ENCODE measurements at regions not wholly inside any gene's neighbourhood (a gene's known extent, or its start where the extent isn't known, plus 50 kb on each side); places are given as distances from the start of the nearest gene placed in this dataset.
"Not testable (repeated sequence)": the region's sequence is repeated elsewhere in the genome, so short reads cannot be mapped to it uniquely, and the experiment has no call there.

DNA sequence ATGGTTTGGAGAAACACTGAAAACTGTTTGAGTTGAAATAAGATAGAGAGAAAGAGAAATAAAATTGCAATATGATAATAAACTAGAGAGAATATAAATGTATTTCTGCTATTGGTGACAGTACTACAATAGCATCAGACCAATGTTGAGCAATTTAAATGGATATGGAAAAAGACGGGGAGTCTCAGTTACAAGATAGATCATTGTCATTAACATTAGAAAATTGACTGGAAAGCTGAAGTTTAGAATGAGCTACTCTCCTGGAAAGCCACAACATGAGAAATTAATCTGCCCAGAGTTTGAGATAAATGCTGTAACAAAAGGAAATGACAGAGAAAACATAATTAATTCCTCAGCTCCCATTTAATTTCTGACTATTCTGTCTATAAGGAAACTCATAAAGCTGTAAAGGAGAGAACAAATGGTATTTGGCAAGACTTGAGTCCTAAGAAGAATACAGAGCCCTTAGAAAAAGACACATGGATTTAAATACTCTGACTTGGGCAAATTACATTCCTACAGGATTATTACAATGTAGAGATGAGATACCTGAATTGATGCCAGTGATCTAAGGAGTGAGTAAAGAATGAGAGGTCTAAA is 624.5 kb upstream of the CHD1 start:
- H3K27ac ChIP-seq (ENCODE audit: low read length) = no peak overlapping the region
- H3K36me3 ChIP-seq (ENCODE audit: control insufficient read depth, insufficient read depth, low read length) = no peaks in the 10 kb centered on the region
- no peak for DNase-seq (ENCODE audit: low read depth, low spot score)
- no peaks in the 10 kb centered on the region for H3K27me3 ChIP-seq (ENCODE audit: control insufficient read depth, insufficient read depth, low read length)
- WGBS (ENCODE audit: insufficient coverage, insufficient read length) = no CpG with 5 or more reads among the region's 1 CpG
- H3K4me3 ChIP-seq (ENCODE audit: low read length) = no peak overlapping the region
- no peaks in the 10 kb centered on the region for H3K4me1 ChIP-seq (ENCODE audit: control insufficient read depth, insufficient read depth, low read length)
- H3K9me3 ChIP-seq (ENCODE audit: control insufficient read depth, insufficient read depth, low read length) = no peaks in the 10 kb centered on the region

DNA sequence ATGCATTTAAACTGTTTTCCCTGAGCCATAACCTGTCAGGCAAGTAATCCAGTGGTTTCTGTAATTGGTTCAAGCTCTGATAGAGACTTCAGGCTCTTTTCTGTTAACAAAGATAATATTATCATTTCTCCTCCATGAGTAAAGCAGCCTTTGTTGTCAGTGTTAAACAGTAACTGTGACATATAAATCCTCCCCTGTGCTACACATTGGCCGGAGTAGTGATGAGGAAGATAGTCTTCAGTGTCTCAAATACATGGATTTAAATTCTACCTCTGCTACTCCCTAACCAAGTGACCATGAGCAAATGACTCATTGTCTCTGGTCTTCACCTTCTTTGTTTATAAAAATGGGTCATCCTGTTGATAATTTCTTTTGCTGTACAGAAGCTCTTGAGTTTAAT is 615.5 kb upstream of the CHD1 start:
- no CpG with 5 or more reads among the region's 1 CpG for WGBS (ENCODE audit: insufficient coverage, insufficient read length)
- Histone ChIP-seq H3K27me3 (ENCODE audit: control insufficient read depth, insufficient read depth, low read length) (no peaks in the 10 kb centered on the region), H3K9me3 (ENCODE audit: control insufficient read depth, insufficient read depth, low read length) (no peaks in the 10 kb centered on the region), H3K4me3 (ENCODE audit: low read length) (no peak overlapping the region), H3K4me1 (ENCODE audit: control insufficient read depth, insufficient read depth, low read length) (no peaks in the 10 kb centered on the region), H3K36me3 (ENCODE audit: control insufficient read depth, insufficient read depth, low read length) (no peaks in the 10 kb centered on the region), H3K27ac (ENCODE audit: low read length) (no peak overlapping the region)
- no peak for DNase-seq (ENCODE audit: low read depth, low spot score)

DNA sequence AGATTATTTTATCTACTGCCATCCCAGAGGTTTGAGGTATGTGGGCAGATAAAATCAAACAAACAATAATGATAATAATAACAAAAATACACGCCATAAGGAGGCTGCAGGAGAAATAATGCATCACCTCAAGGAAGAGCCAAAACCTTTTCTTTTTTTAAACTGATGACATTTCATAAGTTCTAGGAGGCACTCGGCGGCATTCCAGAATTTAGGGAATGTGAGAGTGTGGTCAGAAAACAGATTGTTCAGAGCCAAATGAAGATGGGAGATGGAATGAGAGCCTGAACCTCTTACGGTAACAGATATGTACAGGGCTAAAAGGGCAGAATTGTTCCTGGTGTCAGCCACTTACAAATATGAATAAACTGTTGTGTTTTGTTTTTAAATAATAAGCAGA is 615.0 kb upstream of the CHD1 start:
- no CpG with 5 or more reads among the region's 4 CpGs for WGBS (ENCODE audit: insufficient coverage, insufficient read length)
- no peaks in the 10 kb centered on the region for H3K9me3 ChIP-seq (ENCODE audit: control insufficient read depth, insufficient read depth, low read length)
- no peak for DNase-seq (ENCODE audit: low read depth, low spot score)

DNA sequence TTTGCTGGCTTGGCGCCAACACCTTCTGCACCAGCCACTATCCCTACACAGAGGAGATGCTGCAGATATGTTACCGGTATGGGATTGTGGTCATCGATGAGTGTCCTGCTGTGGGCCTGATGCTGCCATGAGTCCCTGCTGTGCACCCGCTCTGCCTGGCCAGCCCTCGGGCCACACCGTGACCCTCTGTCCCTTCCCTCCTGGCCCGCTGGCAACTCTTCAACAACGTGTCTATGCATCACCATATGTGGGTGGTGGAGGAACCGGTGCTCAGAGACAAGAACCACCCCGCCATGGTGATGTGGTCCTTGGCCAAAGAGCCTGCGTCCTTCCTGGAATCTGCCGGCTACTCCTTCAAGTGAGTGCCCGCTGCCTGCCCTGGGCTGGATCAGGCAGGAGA is 605.4 kb upstream of the CHD1 start:
- no CpG with 5 or more reads among the region's 13 CpGs for WGBS (ENCODE audit: insufficient coverage, insufficient read length)
- not testable (repeated sequence) for H3K27me3 ChIP-seq (ENCODE audit: control insufficient read depth, insufficient read depth, low read length); H3K27ac ChIP-seq (ENCODE audit: low read length); H3K9me3 ChIP-seq (ENCODE audit: control insufficient read depth, insufficient read depth, low read length); DNase-seq (ENCODE audit: low read depth, low spot score); H3K4me3 ChIP-seq (ENCODE audit: low read length); H3K4me1 ChIP-seq (ENCODE audit: control insufficient read depth, insufficient read depth, low read length); H3K36me3 ChIP-seq (ENCODE audit: control insufficient read depth, insufficient read depth, low read length)

More for the DNA sequence above, 615.0 kb upstream of the CHD1 start:
- Histone ChIP-seq H3K4me3 (ENCODE audit: low read length) (no peak overlapping the region), H3K27me3 (ENCODE audit: control insufficient read depth, insufficient read depth, low read length) (no peaks in the 10 kb centered on the region), H3K4me1 (ENCODE audit: control insufficient read depth, insufficient read depth, low read length) (no peaks in the 10 kb centered on the region), H3K27ac (ENCODE audit: low read length) (no peak overlapping the region), H3K36me3 (ENCODE audit: control insufficient read depth, insufficient read depth, low read length) (no peaks in the 10 kb centered on the region)

DNA sequence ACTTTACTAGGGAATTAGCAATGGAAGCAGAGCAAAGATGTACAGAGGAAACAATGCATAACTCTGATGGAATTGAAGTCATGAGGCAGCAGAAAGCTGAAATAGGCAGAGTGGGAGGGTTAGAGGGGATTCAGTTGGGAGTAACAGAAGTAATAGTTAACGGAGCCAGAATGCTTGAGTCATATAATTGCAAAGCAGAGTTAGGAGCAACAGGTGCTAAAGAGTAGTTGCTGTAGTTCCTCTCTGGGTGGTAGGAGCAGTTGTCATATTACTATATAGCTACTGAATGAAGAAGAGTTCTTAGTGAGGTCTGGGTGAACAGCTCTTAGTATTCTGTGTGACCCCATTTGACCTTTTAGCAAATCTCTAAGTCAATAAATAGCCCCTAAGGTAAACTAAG is 592.9 kb upstream of the CHD1 start:
- not testable (repeated sequence) for H3K27ac ChIP-seq (ENCODE audit: low read length); H3K4me3 ChIP-seq (ENCODE audit: low read length); H3K4me1 ChIP-seq (ENCODE audit: control insufficient read depth, insufficient read depth, low read length); H3K27me3 ChIP-seq (ENCODE audit: control insufficient read depth, insufficient read depth, low read length); DNase-seq (ENCODE audit: low read depth, low spot score); H3K9me3 ChIP-seq (ENCODE audit: control insufficient read depth, insufficient read depth, low read length); H3K36me3 ChIP-seq (ENCODE audit: control insufficient read depth, insufficient read depth, low read length)
- WGBS (ENCODE audit: insufficient coverage, insufficient read length) = no CpG with 5 or more reads among the region's 1 CpG

DNA sequence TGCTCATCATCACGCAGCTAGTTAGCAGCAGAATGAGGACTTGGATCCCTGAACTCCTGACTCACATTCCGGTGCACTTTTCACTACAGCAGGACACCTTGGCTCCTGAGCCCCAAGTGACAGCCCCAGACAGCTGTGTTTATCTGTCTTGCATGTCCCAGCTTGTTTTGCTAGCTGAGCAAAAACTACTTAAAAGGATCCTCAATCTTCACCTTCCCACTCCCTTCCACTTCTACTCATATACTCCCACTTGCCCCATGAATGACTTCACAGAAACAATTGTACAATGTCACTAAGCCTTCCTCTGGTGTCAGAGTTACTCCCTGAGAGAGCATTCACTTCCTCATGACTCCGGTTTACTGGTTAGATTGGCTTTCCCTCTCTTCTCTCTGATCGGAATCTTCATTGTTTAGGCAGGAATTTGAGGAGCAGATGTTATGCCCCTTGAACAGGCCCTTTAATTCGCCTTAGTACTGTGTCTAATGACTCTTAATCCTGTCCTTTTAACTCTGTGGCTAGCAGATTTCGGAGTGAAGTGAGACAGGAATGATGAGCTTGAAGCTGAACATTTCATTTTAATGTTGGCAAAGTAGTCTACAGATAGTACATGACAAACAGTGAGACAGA is 587.2 kb upstream of the CHD1 start:
- H3K9me3 ChIP-seq (ENCODE audit: control insufficient read depth, insufficient read depth, low read length); H3K27me3 ChIP-seq (ENCODE audit: control insufficient read depth, insufficient read depth, low read length); H3K4me1 ChIP-seq (ENCODE audit: control insufficient read depth, insufficient read depth, low read length); DNase-seq (ENCODE audit: low read depth, low spot score); H3K27ac ChIP-seq (ENCODE audit: low read length); H3K36me3 ChIP-seq (ENCODE audit: control insufficient read depth, insufficient read depth, low read length); H3K4me3 ChIP-seq (ENCODE audit: low read length): not testable (repeated sequence)
- WGBS (ENCODE audit: insufficient coverage, insufficient read length) = no CpG with 5 or more reads among the region's 6 CpGs

DNA sequence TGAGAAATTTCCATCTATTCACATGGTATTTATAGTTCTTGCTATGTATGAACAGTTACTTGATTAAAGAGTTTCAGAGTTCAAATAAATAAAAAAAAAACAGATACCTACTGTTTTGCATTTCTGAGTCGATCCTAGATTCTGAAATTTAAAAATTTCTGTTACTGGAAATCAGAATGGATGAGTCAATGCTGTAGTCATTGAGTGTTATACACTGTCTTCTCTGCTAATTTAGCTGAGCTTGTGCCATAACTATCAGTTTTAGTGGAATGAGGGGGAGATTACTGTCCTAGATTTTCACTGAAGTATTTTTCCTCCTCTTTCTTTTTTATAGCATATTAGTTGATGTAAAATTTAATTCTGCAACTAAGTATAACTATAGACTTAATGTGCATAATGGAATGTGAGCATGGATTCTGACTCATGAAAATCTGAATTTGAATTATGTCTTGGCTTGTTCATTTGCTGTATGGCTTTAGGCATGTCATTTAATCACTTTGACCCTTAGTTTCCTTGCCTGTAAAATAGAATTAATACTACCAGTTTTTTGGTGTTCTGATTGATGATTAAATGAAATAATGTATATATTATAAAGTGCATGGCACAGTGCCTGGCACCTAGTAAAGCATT is 581.5 kb upstream of the CHD1 start:
- not testable (repeated sequence) for H3K4me3 ChIP-seq (ENCODE audit: low read length); H3K27ac ChIP-seq (ENCODE audit: low read length); H3K9me3 ChIP-seq (ENCODE audit: control insufficient read depth, insufficient read depth, low read length); H3K27me3 ChIP-seq (ENCODE audit: control insufficient read depth, insufficient read depth, low read length); DNase-seq (ENCODE audit: low read depth, low spot score); H3K36me3 ChIP-seq (ENCODE audit: control insufficient read depth, insufficient read depth, low read length); H3K4me1 ChIP-seq (ENCODE audit: control insufficient read depth, insufficient read depth, low read length)
- WGBS (ENCODE audit: insufficient coverage, insufficient read length) = no CpG with 5 or more reads among the region's 1 CpG

DNA sequence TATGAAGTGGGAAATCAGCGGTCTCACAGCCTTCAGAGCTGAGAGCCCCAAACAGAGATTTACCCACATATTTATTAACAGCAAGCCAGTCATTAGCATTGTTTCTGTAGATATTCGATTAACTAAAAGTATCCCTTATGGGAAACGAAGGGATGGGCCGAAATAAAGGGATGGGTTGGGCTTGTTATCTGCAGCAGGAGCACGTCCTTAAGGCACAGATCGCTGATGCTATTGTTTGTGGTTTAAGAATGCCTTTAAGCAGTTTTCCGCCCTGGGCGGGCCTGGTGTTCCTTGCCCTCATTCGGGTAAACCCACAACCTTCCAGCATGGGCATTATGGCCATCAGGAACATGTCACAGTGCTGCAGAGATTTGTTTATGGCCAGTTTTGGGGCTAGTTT is 580.3 kb upstream of the CHD1 start:
- not testable (repeated sequence) for H3K36me3 ChIP-seq (ENCODE audit: control insufficient read depth, insufficient read depth, low read length); H3K9me3 ChIP-seq (ENCODE audit: control insufficient read depth, insufficient read depth, low read length); H3K27ac ChIP-seq (ENCODE audit: low read length); DNase-seq (ENCODE audit: low read depth, low spot score); H3K4me3 ChIP-seq (ENCODE audit: low read length); H3K27me3 ChIP-seq (ENCODE audit: control insufficient read depth, insufficient read depth, low read length); H3K4me1 ChIP-seq (ENCODE audit: control insufficient read depth, insufficient read depth, low read length)
- WGBS (ENCODE audit: insufficient coverage, insufficient read length) = no CpG with 5 or more reads among the region's 9 CpGs

DNA sequence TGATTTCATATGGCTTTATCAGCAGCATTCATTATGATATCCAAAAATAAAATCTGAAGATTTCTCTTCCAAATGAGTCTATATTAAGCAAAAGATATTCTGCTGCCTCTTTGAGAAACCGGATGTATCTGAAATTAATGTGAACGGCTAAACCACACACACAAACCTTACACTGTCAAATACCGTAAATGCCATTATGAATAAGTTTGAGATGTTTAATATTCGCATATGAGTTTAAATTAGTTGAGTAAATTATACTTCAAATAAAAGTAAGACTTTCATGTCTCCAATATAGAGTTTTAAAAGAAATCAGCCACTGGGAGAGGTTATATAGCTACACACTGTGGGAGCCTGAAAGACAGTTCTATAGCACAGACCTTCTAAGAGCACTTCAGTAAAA is 566.6 kb upstream of the CHD1 start:
- DNase-seq (ENCODE audit: low read depth, low spot score); H3K4me1 ChIP-seq (ENCODE audit: control insufficient read depth, insufficient read depth, low read length); H3K27me3 ChIP-seq (ENCODE audit: control insufficient read depth, insufficient read depth, low read length); H3K9me3 ChIP-seq (ENCODE audit: control insufficient read depth, insufficient read depth, low read length); H3K36me3 ChIP-seq (ENCODE audit: control insufficient read depth, insufficient read depth, low read length); H3K27ac ChIP-seq (ENCODE audit: low read length); H3K4me3 ChIP-seq (ENCODE audit: low read length): not testable (repeated sequence)
- no CpG with 5 or more reads among the region's 4 CpGs for WGBS (ENCODE audit: insufficient coverage, insufficient read length)

DNA sequence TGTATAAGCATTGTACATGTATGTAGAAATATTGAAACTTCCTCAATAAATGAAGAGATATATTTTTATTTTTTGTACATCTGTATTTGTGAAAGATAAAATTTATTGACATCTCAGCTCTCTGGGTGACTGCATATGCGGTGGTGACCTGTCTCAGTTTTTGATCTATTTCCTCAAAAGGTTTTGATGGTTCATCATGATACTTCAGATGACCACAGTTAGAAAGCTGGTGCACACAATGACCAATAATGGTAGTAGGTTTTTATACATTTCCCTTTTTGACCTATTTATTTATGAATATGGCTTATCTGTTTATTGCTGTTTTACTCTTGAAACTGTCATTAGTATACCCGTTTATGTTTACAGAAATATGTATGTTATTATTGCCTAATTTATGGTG is 549.6 kb upstream of the CHD1 start:
- not testable (repeated sequence) for H3K4me3 ChIP-seq (ENCODE audit: low read length); H3K4me1 ChIP-seq (ENCODE audit: control insufficient read depth, insufficient read depth, low read length); H3K27me3 ChIP-seq (ENCODE audit: control insufficient read depth, insufficient read depth, low read length); H3K9me3 ChIP-seq (ENCODE audit: control insufficient read depth, insufficient read depth, low read length); H3K27ac ChIP-seq (ENCODE audit: low read length); DNase-seq (ENCODE audit: low read depth, low spot score); H3K36me3 ChIP-seq (ENCODE audit: control insufficient read depth, insufficient read depth, low read length)
- no CpG with 5 or more reads among the region's 2 CpGs for WGBS (ENCODE audit: insufficient coverage, insufficient read length)

DNA sequence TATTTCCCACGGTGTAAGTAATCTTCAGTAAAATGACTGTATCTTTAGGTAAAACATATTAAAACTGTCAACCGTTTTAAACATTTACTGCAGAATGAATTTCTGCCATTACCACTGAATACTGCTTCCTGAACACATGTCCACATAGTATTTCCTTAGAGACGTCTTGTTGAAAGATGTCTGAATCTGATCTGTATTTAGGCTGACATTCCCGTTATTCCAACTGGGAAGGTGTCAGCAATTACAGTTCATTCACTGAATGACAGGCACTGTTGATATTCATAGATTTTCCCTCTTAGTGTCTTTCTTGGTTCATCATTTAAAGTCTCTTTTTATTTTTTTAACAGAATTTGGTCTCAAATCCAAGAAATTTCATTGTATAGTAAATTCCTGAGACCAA is 544.5 kb upstream of the CHD1 start:
- H3K27ac ChIP-seq (ENCODE audit: low read length); H3K9me3 ChIP-seq (ENCODE audit: control insufficient read depth, insufficient read depth, low read length); H3K27me3 ChIP-seq (ENCODE audit: control insufficient read depth, insufficient read depth, low read length); DNase-seq (ENCODE audit: low read depth, low spot score); H3K36me3 ChIP-seq (ENCODE audit: control insufficient read depth, insufficient read depth, low read length); H3K4me1 ChIP-seq (ENCODE audit: control insufficient read depth, insufficient read depth, low read length); H3K4me3 ChIP-seq (ENCODE audit: low read length): not testable (repeated sequence)
- WGBS (ENCODE audit: insufficient coverage, insufficient read length) = no CpG with 5 or more reads among the region's 4 CpGs
